Activated naive CD8-positive, alpha-beta T cell (primary cell): ENCODE measurements at regions not wholly inside any gene's neighbourhood (a gene's known extent, or its start where the extent isn't known, plus 50 kb on each side); places are given as distances from the start of the nearest gene placed in this dataset.
"Not testable (repeated sequence)": the region's sequence is repeated elsewhere in the genome, so short reads cannot be mapped to it uniquely, and the experiment has no call there.

Source experiments
- H3K27ac Mint-ChIP-seq: one replicate; pipeline ENCODE4 v1.8.0; 2021; ENCODE audit warnings: mixed read lengths
- H3K27me3 Mint-ChIP-seq: one replicate; pipeline ENCODE4 v1.8.0; 2021; ENCODE audit warnings: mixed read lengths
- H3K36me3 Mint-ChIP-seq: one replicate; pipeline ENCODE4 v1.8.0; 2021; ENCODE audit warnings: mixed read lengths
- H3K4me1 Mint-ChIP-seq: one replicate; pipeline ENCODE4 v1.8.0; 2021; ENCODE audit warnings: low read depth, mixed read lengths
- H3K4me3 Mint-ChIP-seq: one replicate; pipeline ENCODE4 v1.8.0; 2021; ENCODE audit warnings: mild to moderate bottlenecking, mixed read lengths
- H3K9me3 Mint-ChIP-seq: one replicate; pipeline ENCODE4 v1.8.0; 2021; ENCODE audit warnings: low read depth, mixed read lengths

DNA sequence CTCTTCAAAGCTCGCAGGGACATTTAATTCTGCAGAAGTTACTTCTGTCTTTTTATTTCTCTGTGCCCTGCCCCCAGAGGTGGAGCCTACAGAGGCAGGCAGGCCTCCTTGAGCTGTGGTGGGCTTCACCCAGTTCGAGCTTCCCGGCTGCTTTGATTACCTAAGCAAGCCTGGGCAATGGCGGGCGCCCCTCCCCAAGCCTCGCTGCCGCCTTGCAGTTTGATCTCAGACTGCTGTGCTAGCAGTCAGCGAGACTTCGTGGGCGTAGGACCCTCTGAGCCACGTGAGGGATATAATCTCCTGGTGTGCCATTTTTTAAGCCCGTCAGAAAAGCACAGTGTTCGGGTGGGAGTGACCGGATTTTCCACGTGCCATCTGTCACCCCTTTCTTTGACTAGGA, 1322.9 kb upstream of the ACO1 start:
- H3K27ac Mint-ChIP-seq, H3K27me3 Mint-ChIP-seq, H3K4me1 Mint-ChIP-seq, H3K4me3 Mint-ChIP-seq, H3K36me3 Mint-ChIP-seq, H3K9me3 Mint-ChIP-seq: not testable (repeated sequence)

DNA sequence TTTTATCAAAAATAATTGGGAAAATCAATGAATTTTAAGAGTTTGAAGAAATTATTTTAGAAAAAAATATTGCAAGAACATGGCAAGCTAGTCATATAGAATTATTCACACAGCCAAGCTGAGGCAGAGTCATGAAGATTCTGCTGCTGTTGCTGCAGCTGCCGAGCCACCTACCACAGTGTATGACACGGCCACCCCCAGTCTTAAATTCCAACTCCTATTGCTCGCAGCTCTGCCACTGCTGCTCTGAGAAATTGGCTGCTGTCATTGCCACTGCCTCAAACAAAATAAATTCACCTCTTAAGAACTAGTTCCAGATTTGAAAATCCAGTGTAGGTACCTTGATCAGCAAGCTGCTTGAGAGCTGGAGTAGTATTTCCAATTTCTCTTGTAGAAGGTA, 1318.8 kb upstream of the ACO1 start:
- Mint-ChIP-seq H3K36me3 (no peaks in the 10 kb centered on the region), H3K4me1 (no peaks in the 10 kb centered on the region), H3K4me3 (no peak overlapping the region), H3K27ac (no peak overlapping the region), H3K9me3 (no peaks in the 10 kb centered on the region), H3K27me3 (peaks cover 9% of the 10 kb centered on the region)

DNA sequence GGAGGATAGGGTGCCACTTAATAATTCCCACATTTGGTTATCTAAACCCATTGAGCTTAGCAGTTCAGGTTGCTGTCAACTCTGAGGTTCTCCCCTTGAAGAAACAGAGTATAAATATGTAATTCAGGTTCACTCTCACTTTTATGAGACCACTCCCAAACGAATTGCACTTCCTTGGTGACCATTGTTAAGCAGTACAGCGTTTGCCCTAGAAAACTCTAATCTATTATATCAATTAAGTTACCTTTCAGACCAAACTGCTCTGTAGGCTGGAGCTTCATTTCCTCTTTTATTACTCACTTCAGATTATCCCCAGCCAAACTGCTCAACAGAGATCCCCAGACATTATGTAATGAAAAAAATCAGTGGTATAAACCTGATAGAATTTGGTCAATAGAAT, 1317.0 kb upstream of the ACO1 start:
- no peaks in the 10 kb centered on the region for H3K9me3 Mint-ChIP-seq
- H3K36me3 Mint-ChIP-seq: no peaks in the 10 kb centered on the region
- H3K27me3 Mint-ChIP-seq: peaks cover 12% of the 10 kb centered on the region
- H3K27ac Mint-ChIP-seq: no peak overlapping the region
- H3K4me3 Mint-ChIP-seq: no peak overlapping the region
- no peaks in the 10 kb centered on the region for H3K4me1 Mint-ChIP-seq

DNA sequence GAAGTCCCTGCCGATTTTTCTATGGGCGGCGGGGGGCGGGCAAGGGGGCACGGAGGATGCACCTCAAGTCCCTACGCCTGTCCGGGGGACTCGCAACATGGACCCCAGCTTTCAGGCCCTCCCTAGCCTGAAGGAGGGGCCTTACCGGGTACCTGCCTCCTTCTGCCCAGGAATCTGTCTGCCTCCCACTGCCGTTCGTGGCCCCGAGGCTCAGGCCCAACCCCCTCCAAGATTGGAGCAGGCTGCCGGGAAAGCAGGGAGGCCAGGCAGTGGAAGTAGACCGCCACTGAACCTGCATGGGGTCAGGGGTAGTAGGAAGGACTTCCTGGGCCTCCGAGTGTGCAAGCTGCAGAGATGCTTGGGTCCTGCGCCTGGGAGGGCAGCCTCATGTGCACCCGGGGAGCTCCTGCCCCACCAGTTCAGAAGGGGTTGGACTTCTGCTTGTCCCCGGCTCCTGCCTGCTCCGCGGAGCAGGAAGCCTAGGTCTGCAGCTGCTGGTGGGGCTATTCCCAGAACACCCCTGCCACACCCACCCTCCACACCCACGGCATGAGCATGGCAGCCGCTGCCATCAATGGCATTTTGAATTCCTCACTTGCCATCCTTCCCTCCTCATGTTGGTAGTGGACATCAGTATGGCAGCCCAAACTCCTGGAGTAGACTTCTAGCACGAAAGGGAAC, 1312.7 kb upstream of the ACO1 start:
- no peaks in the 10 kb centered on the region for H3K9me3 Mint-ChIP-seq
- no peak overlapping the region for H3K27ac Mint-ChIP-seq
- no peaks in the 10 kb centered on the region for H3K36me3 Mint-ChIP-seq
- peaks cover 5% of the 10 kb centered on the region for H3K27me3 Mint-ChIP-seq
- H3K4me3 Mint-ChIP-seq: no peak overlapping the region
- no peaks in the 10 kb centered on the region for H3K4me1 Mint-ChIP-seq

DNA sequence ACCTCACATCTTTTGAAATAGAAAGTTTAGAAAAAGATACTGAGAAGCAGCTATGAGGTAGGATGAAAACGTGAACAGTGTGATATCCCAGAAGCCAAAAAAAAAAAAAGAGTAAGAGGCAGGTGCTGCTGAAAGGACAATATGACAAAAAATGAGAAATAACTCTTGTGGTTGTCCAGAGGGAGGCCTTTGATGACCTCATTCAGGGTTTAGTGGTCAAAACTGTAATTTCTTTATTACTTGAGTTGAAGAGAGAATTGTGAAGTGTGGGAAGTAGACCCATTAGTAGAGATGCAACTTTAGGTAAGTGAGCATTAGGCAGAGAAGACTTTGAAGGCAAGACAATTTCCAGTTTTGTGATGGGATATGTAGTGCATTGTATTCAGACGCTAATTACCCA, 1306.3 kb upstream of the ACO1 start:
- no peaks in the 10 kb centered on the region for H3K36me3 Mint-ChIP-seq
- no peaks in the 10 kb centered on the region for H3K27me3 Mint-ChIP-seq
- no peak overlapping the region for H3K27ac Mint-ChIP-seq
- no peak overlapping the region for H3K4me3 Mint-ChIP-seq
- H3K4me1 Mint-ChIP-seq: no peaks in the 10 kb centered on the region
- H3K9me3 Mint-ChIP-seq: no peaks in the 10 kb centered on the region

DNA sequence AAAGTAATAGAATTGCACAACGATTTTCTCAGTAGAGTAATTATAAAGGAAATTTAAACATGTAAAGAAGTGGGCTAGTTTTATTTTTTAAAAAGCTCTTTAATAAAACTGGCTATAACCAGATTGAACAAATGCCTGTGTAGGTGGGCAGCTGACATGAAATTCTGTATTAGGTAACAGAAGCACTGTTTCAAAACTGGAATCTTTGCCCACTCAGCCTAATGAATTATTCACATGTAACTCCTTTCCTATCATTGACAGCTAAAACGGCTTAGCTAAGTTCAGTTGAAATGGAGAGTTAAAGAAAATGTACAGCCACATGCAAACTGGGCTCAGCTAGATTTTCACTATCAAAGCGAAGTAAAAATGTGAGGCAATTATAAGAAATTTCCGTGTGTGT, 1300.1 kb upstream of the ACO1 start:
- Mint-ChIP-seq H3K4me1 (no peaks in the 10 kb centered on the region), H3K36me3 (no peaks in the 10 kb centered on the region), H3K4me3 (no peak overlapping the region), H3K9me3 (no peaks in the 10 kb centered on the region), H3K27me3 (no peaks in the 10 kb centered on the region), H3K27ac (no peak overlapping the region)

DNA sequence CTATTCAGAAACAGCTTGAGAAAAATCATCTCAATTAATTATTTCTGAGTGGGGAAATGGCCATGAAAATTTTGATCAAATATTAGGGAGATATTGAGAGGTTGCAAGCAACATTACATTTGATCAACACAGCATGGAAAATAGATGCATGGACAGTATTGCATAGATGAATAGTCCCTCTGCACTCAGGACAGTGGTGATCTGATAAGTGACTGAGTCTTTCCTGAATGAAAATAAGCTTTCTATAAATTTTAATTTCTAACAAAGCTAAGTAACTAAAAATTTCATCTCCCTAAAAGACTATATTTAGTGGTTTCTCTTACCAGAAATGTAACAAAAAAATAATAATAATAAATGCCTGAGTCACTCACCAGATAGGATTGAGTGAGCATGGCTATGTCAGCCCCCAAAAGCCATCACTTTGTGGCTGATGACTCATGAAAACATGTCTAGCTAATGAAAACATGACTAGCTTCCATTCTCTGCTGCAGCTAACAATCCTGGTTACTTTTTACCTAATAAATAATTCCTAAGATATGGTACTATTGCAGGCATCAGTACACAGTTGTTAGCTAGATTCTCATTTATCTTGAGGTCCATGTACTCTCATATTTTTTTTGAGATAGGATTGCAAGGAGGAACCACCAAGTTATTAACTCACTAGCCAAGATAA, 1294.8 kb upstream of the ACO1 start:
- Mint-ChIP-seq H3K4me1 (no peaks in the 10 kb centered on the region), H3K36me3 (no peaks in the 10 kb centered on the region), H3K27ac (no peak overlapping the region), H3K9me3 (no peaks in the 10 kb centered on the region), H3K4me3 (no peak overlapping the region), H3K27me3 (peaks cover 8% of the 10 kb centered on the region)

DNA sequence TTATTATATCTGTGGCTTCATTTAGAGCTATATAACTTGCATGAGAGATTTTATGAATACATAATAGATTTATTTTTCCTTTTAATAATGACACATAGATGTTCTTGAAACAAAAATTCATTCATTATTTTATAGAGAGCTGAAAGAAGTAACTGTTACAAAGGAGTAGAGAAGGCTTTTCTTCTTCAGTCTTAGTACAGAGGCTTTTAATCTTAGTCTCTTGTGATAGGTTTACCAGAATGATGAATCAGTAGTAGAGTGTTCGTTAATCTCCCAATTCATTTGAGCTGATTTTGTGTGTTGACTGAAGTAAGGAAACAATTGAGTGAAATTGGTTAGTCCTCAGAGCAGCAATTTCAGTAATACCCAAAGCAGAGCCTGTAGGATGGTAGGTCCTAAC, 1284.1 kb upstream of the ACO1 start:
- H3K27ac Mint-ChIP-seq: no peak overlapping the region
- H3K4me3 Mint-ChIP-seq: no peak overlapping the region
- no peaks in the 10 kb centered on the region for H3K9me3 Mint-ChIP-seq
- no peaks in the 10 kb centered on the region for H3K4me1 Mint-ChIP-seq
- H3K36me3 Mint-ChIP-seq: no peaks in the 10 kb centered on the region
- peaks cover 3% of the 10 kb centered on the region for H3K27me3 Mint-ChIP-seq

DNA sequence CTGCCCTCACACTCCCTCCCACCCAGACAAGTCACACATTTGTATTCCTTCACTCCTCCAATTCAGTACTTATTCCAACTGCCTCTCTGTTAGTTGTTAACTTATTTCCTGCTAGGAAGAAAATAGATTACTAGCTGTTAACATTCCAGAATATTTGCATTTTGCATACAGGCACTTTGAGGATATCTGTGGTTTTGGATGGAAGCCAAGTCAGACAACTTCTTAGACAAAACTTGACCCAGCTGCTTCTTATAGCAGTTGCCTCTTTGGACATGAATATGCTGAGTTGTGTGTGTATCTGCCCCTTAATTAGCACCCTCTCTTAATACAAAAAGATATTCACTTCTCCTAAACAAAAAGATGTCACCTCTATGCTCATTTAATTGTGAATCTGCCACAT, 1280.6 kb upstream of the ACO1 start:
- Mint-ChIP-seq H3K9me3 (no peaks in the 10 kb centered on the region), H3K27me3 (peaks cover 3% of the 10 kb centered on the region), H3K4me1 (no peaks in the 10 kb centered on the region), H3K4me3 (no peak overlapping the region), H3K27ac (no peak overlapping the region), H3K36me3 (no peaks in the 10 kb centered on the region)

DNA sequence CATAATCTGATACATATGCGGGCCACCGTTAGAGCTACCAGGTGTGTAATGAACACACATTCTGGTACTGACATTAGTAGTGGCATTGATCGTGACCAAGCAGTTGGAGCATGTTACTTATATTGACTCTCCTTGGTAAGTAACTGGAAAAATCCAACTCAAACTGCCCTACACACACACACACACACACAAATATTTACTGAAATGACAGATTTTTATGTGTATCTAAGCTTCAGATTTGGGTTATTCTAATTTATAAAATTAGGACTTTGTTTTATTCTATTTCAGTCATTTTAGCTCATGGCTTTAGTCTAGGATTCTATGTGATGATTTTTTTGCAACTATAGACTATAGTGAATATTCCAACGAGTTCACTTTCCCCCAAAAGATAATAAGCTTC, 1280.2 kb upstream of the ACO1 start:
- Mint-ChIP-seq H3K4me1 (no peaks in the 10 kb centered on the region), H3K27ac (no peak overlapping the region), H3K27me3 (peaks cover 3% of the 10 kb centered on the region), H3K4me3 (no peak overlapping the region), H3K36me3 (no peaks in the 10 kb centered on the region), H3K9me3 (no peaks in the 10 kb centered on the region)

DNA sequence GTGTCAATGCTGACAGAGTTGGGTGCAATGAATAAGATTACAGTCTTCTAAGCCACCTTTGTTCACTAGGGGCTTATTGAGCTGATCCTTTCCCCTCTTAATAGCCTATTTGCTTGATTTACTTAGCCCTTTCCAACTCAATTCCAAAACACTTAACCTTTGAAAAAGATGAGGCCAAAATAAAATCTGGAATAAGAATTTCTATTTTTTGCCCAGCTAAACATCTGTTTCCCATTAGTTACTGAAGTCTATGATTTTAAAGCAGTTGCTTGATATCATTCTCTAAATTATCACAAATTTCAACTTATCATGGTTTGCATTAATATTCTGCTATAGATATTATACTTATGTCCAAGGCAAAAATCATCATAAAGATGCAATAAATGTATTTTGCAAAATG, 1272.0 kb upstream of the ACO1 start:
- Mint-ChIP-seq H3K9me3 (no peaks in the 10 kb centered on the region), H3K4me1 (no peaks in the 10 kb centered on the region), H3K4me3 (no peak overlapping the region), H3K27me3 (no peaks in the 10 kb centered on the region), H3K36me3 (no peaks in the 10 kb centered on the region), H3K27ac (no peak overlapping the region)

DNA sequence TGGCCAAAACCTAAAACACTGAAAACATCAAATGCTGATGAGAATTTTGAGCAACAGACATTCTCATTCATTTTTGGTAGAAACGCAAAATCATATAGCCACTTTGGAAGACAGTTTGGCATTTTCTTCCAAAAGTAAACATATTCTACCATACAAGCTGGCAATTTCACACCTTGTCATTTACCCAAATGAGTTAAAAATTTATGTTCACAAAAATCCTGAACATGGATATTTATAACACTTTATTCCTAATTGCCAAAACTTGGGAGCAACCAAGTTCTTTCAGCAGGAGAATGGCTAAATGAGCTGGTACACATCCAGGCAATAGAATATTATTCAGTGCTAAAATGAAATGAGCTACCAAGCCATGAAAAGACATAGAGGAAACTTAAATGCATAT, 1270.1 kb upstream of the ACO1 start:
- no peaks in the 10 kb centered on the region for H3K27me3 Mint-ChIP-seq
- H3K27ac Mint-ChIP-seq: no peak overlapping the region
- no peak overlapping the region for H3K4me3 Mint-ChIP-seq
- no peaks in the 10 kb centered on the region for H3K9me3 Mint-ChIP-seq
- no peaks in the 10 kb centered on the region for H3K36me3 Mint-ChIP-seq
- no peaks in the 10 kb centered on the region for H3K4me1 Mint-ChIP-seq

DNA sequence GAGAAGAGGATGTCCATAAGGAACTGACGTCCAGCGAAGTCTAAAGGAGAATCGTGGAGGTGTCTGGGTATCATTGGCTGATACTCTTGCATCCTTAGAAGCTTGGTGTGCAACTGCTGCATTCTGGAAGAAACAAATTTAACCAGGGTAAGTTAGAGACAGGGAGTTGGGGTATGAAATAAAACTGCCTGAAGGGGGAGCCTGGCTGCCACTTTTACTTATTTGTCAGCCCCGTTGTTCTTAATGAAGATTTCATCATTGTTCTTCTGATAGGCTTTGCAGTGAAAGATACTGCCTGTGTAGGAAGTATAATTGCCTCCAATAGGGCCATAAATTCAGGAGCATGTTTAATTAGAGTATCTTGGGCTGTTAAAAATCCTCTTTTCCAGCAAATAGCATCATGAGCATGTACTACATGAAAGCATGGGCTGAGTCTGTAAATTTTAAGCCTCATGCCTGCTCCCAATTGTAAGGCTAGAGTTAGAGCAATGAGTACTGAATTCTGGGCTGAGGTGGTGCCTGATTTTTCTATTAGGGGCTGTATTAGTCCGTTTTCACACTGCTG, 1264.5 kb upstream of the ACO1 start:
- Mint-ChIP-seq H3K27ac (no peak overlapping the region), H3K4me3 (no peak overlapping the region), H3K4me1 (peaks cover 7% of the 10 kb centered on the region), H3K9me3 (peaks cover 9% of the 10 kb centered on the region), H3K27me3 (no peaks in the 10 kb centered on the region), H3K36me3 (peaks cover 8% of the 10 kb centered on the region)

DNA sequence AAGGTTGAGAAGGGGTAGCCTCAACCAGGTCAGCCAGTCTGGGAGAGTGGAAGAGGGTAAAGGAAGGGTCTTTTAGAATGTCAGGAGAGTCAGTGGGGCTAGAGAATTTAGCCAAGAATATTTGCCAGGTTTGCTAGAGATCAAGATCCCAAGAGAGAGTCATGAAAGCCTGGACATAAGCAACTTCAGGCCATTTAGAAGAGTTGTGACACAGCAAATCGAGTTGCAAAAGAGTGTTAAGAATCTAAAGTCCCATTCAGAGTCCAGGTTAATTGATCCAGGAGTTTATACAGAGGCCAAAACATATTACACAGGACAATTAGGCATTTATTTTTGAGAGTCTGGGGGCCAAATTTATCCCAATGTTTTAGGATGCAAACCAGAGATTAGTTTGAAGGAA, 1260.1 kb upstream of the ACO1 start:
- Mint-ChIP-seq H3K27ac (no peak overlapping the region), H3K4me3 (no peak overlapping the region), H3K9me3 (peaks cover 9% of the 10 kb centered on the region), H3K27me3 (no peaks in the 10 kb centered on the region), H3K4me1 (peaks cover 12% of the 10 kb centered on the region), H3K36me3 (peaks cover 11% of the 10 kb centered on the region)

DNA sequence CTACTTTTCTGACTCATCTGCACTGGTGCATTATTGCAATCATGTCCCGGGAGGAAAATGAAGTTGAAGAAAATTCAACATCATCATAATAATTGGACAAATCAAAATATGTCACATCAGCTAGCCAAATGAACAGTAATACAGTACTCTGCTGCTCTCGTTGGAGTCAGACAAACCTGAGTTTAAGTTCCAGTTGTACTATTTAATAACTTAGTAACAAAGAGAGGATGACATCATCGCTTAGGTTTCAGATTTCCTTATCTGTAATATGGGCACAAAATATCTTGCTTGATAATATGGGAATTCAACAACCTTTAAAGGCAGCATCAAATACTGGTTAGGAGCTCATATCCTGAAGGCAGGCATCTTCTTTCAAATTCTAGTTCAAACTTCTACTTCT, 1248.9 kb upstream of the ACO1 start:
- no peaks in the 10 kb centered on the region for H3K9me3 Mint-ChIP-seq
- H3K36me3 Mint-ChIP-seq: peaks cover 2% of the 10 kb centered on the region
- no peak overlapping the region for H3K4me3 Mint-ChIP-seq
- no peak overlapping the region for H3K27ac Mint-ChIP-seq
- peaks cover 12% of the 10 kb centered on the region for H3K4me1 Mint-ChIP-seq
- H3K27me3 Mint-ChIP-seq: no peaks in the 10 kb centered on the region

DNA sequence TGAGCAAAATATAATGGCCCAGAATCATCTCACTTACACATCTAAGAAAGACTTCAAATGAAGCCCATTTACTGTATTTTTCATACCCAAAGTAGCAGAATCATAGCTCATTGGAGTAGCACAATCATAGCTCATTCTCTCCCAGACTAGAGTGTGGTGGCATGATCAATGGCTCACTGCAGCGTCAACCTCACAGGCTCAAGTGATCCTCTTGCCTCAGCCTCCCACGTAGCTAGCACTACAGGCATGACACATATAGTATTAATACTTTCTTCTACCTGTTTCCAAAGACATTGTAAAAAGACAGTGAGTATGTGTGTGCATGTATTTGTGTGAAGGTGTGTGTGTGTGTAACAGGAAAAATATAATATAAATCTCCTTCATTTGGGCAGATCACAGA, 1247.9 kb upstream of the ACO1 start:
- peaks cover 12% of the 10 kb centered on the region for H3K4me1 Mint-ChIP-seq
- no peaks in the 10 kb centered on the region for H3K9me3 Mint-ChIP-seq
- no peak overlapping the region for H3K27ac Mint-ChIP-seq
- H3K36me3 Mint-ChIP-seq: peaks cover 2% of the 10 kb centered on the region
- no peaks in the 10 kb centered on the region for H3K27me3 Mint-ChIP-seq
- no peak overlapping the region for H3K4me3 Mint-ChIP-seq
